HG03045 (cell line): ENCODE measurements at regions not wholly inside any gene's neighbourhood (a gene's known extent, or its start where the extent isn't known, plus 50 kb on each side); places are given as distances from the start of the nearest gene placed in this dataset.

Experiments
- ATAC-seq: cut with Tn5 transposase; IDR thresholded peaks from one replicate; pipeline ENCODE4 v1.9.1; 2021; ENCODE audit warnings: mild to moderate bottlenecking, moderate library complexity; ENCODE audit not compliant: unreplicated experiment

DNA sequence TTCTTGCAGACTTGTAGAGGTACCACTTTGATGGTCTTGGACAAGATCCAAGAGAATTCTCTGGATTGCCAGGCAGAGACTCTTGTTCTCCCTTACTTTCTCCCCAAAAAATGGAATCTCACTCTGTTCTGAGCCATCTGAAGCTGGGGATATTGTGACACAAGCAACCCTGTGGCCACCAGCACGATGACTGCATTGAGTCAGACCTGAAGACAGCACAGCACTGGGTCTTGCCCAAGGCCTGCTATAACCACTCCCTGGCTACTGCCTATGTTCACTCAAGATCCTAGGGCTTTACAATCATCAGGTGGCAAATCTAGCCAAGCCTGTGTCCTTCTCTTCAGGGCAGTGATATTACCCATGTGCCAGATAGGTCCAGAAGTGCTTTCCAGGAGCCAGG lies 202.5 kb upstream of the SERP2 start:
- ATAC-seq = no peak

DNA sequence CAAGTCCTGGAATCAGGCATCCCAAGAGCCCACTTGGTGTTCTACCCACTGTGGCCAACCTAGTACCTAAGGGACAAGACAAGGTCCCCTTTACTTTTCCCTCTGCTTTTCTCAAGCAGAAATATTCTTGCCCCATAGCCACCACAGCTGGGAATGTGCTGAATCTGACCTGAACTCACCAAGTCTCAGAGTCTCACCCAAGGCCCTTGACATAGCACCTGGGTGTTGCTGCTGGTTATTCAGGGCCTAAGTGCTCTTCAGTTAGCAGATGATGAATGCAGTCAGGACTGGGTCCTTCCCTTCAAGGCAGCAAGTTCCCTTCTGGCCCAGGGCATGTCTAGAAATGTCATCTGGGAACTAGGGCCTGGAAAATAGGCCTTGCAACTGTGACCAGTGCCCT lies 201.8 kb upstream of the SERP2 start:
- no peak for ATAC-seq

DNA sequence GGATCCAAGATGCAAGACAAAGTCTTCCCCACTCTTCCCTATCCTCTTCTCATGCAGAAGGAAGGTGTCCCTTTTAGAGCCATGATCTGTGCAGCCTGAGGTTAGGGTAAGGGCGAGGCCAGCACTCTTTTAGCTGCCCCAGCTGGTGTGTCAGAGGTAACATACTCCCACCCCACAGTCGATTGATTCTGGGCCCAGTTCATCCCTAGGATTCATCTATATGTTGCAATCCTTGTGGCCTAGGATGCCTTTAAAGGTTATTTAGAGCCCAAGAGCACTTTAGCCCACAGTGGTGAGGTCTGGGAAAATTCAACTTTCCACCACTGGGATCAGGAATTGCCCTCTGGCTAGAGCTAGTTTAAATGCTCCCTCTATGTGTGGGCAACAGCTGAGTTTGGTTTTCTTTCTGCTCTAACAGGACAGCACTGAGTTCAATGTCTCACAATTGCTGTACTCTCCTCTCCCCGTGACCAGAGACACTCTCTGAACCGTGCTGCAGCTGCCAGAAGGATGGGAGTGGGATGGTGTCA lies 201.3 kb upstream of the SERP2 start:
- no peak for ATAC-seq

DNA sequence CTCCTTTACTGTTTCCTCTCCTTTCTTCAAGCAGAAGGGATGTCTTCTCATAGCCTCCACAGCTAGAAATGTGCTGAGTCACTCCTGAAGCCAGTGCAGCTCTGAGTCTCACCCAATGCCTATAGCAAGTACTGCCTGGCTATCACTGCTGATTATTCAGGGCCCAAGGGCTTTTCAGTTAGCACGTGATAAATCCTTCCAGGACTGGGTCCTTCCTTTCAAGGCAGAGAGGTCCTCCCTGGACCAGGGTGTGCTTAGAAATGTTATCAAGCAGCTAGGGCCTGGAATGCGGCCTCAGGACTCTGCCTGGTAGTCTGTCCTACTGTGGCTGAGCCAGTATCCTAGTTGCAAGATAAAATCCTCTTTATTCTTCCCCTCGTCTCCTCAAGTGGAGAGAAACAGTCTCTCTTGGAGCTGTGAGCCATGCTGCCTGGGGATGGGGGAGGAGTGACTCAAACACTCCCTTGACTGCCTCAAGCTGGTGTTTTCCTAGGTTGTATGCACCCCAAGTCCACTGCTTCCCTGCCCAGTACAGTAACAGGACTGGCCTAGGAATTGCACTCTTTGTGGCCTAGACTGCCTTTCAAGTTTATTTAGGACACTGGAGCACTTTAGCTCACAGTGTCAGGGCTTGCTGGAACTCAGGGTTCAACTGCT lies 198.7 kb upstream of the SERP2 start:
- ATAC-seq = no peak

DNA sequence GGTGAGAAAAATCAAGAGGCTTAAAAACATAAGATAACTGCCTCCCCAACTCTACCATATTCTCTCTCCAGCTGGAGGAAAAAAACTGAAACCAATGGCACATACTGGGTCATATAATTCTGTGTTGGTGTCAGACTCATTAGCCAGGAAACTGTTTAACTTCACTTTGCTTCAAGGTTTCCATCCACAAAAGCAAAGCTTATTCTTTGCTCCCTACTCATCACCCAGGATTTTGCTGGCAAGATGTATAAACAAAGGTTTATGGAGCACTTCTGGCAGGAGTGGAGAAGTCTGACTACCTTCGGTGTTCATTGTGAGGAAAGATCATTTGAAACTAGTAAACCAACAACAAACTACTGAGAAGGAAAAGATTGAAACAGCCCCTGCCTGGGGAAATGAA lies 197.5 kb upstream of the SERP2 start:
- ATAC-seq = no peak

DNA sequence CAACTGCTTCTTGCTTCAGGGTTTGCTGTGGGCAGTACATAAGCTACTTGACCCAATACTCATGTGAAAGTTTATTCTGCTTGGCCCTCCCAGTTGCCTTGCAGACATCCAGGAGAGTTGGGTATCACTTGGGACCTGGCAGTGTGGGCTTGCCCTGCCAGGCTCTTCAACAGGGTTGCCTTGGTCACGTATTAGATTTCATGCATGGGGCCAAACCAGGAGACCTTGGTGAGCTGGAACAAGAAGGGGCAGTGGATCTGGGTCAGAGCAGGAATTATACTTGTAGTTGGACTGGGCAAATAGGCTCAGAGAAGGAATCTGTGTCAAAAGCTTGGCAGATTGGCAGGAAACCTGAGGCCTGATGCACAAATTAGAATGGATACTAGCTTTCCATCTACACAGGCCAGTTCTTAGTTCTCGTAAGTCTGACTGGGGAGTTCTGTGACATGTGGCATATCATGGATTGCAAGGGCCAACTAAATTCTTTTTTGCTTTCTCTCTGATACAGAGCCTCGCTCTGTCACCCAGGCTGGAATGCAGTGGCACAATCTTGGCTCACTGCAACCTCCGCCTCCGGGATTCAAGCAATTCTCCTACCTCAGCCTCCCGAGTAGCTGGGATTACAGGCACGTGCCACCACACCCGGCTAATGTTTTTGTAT lies 192.6 kb upstream of the SERP2 start:
- ATAC-seq = no peak

DNA sequence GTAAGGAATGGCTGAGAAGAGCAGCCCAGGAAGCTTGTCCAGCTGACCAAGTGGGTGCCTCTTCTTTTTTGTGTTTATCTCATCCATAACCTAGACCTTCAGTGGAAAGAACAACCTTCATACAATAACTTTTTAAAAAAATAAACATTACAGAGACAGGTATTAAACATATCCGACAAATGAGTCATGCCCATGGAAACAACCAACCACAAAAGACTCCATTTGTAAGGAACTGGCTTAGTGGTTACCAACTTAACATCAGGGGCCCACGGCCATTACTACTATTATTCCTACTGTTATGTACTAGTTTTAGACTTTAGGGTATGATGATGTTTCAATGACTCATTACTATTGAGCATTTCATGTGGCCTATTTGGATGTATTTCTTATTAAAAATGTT lies 191.7 kb upstream of the SERP2 start:
- no peak for ATAC-seq

DNA sequence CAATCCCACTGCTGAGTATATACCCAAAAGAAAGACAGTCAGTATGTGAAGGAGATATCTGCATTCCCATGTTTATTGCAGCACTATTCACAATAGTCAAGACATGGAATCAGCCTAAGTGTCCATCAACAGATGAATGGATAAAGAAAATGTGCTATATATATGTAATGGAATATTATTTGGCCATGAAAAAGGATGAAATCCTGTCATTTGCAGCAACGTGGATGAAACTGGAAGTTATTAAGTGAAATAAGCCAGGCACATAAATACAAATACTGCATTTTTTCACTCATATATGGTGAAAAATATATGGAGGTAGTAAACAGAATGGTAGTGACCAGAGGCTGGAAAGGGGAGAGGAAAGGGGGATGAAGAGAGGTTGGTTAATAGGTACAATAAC lies 188.9 kb upstream of the SERP2 start:
- no peak for ATAC-seq

DNA sequence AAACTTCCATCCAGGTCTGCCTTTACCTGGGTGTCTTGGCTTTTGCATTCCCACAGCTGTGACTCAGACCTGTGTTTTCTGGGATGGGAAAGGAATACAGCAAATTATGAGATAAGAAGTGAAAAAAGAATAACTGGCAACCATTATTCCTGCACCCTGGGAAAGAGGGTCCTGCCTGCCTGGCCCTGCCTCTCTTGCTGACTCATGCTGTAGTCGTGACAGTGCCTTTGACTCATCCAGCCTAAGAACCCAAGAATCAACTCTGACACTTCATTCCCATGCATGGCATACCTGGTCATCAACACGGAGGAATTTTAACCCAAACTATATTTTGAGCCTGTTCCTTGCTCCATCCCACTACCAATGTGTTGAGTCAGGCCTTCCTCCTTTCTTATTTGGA lies 185.4 kb upstream of the SERP2 start:
- no peak for ATAC-seq

DNA sequence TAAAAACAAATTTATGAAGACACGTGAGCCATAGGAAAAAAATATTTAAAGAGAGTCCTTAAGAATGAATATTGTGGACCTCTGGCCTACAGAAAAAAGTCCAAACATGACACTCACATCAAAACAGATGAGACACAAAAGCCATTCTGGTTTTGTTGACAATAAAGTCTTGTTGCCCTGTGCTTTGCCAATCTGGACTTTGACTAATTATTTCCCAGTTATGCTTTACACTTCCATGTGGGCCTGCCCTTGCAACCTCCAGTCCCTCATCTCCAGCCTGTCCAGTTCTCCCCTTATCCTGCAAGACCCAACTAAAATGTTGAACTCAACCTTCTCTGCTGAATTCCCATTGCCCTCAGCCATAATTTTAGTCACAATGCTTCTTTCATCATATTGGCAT lies 184.5 kb upstream of the SERP2 start:
- no peak for ATAC-seq

DNA sequence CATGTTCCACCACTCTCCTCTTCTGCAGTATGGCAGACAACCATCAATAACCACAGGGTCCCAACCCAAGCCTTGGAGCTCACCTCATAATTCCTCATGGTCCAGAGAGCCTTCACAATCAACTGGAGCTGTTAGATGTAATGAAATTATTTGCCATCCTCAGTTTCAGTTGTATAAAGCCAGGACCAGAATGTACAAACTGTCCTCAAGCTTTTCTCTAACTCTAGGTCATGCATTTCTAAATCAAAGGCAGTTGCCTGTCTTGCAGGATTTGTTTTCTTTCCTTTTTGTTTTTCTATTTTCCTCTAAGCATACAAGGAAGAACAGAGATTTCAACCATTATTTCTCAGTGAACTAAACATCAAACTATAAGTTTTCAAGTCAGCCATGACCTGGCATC lies 182.5 kb upstream of the SERP2 start:
- ATAC-seq = no peak

DNA sequence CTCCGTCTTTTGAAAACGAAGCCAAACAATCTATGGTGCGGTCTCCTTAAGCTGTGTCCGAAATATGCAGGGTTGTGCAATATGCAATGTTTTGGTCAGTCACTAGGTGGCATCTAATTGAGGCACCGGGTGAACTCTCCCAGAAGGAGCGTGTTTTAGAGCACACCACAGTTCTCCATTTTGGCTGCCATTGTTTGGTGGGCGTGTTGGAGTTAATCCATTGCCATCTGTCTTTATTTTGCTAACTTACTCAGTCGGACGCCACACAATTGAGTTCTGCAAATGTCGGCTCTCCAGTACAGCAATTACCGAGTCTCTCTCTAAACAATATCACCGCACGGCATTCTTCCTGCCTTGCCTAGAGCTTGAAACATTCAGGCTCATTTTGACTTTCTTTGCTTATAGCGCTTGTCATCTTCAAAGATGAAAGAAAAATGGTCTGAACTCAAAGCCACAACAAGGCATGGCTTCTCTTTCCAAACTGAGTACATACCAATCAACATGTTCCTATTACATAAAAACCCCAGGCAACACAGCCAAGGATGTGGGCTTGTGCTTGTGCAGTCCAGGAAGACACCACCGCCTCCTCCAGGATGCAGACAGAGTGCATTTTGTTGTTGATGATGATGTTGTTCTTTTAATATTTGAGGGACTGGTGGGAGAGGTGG lies 182.0 kb upstream of the SERP2 start:
- ATAC-seq = no peak

DNA sequence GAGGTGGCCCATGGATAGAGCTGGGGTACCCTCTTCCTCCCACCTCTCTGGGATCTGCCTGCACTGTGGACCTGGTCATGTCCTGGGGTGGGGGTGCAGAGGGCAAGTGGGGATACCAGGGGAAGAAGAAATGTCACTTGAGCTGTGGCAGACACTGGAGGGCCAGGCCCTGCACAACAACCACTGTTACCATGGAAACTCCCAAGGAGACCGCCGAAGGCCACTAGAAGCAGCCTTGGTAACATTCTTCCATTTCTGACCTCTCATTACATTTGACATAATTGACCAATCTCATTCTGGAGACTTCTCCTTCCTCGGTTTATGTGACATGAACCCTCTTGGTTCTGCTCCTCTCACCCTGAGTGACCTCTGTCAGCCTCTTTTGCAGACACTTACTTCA lies 179.9 kb upstream of the SERP2 start:
- ATAC-seq = no peak

DNA sequence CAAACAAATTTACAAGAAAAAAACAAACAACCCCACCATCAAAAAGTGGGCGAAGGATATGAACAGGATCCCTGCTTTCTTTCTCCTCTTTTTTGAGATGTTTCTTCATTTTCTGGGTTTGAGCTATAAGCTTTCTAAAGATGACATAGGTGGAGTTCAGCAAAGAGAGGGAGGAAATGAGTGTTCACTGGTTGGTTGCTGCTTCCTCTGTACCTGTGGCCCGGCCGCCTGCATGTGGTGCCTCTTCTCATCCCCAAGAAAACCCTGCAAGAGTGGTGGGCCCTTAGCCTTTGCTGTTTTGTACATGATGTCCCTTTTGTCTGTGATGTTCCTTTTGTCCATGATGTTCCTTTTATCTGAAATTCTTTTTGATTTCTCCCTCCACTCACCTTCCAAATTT lies 178.4 kb upstream of the SERP2 start:
- no peak for ATAC-seq

DNA sequence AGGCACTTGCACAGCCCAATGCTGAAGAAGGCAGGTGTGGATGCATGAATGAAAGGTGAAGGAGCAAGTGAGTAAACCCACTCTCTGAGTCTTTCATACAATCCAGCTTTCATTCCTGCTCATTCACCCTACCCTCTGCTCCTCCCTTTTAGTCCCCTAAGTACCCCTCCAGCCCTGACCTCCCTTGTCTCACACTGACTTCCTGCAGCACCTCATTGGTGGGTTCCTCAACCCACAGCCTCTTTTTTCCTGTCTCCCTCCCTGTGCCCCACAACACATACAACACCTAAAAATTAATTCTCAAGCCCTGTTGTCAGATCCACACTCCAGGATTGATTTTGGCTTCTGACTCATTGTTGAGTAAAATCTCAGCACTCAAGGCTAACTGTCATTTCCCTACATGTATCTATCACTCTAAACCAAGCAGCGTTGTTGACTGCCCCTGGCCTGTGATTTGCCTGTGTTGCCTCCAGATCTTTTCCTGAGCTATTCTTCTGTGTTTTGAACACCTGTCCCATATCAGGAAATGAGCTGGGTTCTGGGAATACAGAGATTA lies 177.3 kb upstream of the SERP2 start:
- no peak for ATAC-seq

DNA sequence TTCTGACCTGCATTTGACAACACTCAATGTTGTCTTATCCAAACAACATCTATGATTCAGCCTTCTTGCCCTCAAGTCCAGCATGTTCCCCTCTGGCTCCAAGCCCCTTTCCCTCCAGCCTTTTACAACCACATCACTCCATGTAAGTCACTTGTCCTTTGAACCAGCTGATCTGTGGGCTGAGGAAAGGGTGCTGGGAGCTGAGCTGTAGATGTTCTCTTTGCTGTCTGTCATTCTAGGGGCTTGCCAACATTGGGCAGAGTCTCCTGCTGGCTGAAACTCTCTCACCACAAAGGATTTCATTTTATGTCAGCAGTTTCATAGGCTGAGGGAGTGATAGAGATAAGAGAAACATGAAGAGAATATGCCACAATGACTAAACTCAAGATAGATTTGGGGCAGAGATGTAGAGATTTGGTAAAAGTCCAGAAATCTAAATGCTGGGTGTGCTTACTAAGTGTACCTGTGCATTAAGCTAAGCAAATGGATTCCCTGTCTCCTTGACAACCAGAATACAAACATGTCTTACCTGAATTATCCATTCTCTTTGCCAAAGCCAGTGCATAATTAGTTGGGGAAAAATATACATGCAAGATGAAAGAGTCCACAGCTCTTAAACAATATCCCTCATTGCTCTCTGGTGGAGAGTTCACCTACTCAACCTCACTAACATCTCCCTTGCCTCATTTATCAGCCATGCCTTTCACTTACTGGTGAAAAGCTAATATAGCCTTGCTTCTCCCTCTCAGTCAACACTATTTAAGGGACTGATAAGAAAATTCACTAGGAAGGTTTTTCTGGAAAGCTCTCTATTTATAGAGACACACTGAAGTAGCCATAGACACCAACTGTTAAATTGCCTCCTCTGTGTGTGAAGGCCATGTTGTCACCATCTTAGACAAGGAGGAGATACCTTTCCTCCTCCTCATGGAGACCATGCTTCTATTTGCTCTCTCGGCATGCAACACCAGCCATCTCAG lies 175.5 kb upstream of the SERP2 start:
- peak; percentile 82 for ATAC-seq

DNA sequence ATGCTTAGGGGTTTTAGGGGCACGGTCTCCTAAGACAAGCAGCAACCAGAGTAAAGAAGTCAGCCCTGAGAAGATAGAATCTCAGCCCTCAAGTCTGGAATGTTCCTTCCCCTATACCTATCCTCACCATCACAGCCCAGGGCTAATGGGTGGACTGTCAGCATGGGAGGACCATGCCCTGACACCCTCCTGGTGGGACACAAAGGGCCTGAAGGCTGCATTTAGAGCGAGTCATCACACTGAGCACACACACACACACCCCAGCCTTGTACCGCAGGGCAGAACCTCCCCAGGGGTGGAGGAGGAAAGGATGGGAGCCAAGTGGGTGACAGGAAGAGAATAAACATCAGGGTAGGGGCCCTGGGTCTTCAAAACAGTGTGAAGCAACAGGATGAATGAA lies 174.8 kb upstream of the SERP2 start:
- ATAC-seq = no peak

DNA sequence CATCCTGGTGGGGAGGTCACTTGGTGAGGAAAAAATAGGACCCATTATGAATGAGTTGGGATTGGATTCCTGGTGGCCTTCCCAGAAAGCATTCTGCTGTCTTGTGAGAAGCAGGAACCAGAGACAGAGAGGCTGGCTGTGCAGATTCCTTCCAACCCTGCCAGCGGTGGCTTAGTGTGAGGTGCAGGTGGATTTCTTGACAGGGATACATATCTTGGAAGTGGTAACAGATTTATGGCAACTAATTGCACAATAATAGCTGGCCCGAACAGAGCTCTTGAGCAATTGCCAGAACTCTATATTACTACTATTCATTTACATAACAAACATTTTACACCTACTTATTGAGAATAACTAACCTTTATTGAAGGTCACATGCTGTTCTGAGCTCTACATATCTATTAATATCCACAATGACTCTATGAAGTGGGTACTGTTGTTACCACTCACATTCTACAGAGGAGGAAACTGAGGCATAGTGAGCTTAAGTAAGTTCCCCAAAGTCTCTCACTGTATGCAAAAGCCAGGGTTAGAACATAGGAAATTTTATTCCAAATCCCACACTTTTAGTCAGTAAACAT lies 173.9 kb upstream of the SERP2 start:
- no peak for ATAC-seq

DNA sequence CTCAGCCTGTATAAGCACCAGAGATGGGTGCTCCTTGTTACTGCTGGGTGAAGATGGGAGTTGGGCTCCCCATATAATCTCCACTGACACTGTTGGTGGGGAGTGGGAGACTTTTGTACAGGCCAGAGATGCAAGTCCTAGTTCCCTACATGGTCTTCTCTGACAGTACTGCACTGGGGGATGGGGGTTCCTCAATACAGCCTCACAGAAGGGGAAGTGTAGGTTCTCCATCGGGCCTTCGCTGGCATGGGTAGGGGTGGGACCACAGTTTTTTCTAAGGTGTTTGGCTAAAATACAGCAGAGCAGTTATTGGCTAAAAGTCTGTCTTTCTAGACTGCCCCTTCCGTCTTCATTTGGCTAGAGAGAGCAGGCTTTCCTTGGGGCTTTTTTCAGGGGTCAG lies 167.2 kb upstream of the SERP2 start:
- ATAC-seq = no peak

DNA sequence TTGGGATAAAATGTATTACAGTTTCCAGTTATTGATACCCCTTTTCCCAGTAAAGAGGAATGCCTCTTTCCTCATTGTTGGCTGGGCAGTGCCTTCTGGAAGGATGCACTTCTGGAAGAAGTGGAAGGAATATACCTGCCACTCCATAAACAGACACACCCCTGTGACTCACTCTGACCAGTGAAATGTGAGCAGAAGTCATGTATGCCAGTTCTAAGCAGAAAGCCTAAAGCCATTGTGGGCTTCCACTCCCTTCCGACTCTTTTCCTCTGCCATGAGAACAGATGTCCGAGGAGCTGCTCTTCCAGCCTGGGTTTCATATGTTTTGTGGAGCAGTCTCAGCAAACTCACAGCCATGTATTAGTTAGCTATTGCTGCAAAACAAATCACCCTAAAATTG lies 166.1 kb upstream of the SERP2 start:
- no peak for ATAC-seq
